ENCODE measurements at regions not wholly inside any gene's neighbourhood (a gene's known extent, or its start where the extent isn't known, plus 50 kb on each side); places are given as distances from the start of the nearest gene placed in this dataset.

GRCh38 chr4:148808416-148808815 lies 366.2 kb upstream of the NR3C2 start:
- no peak for ATAC-seq
- BruUV-seq (replicated peaks) = no TSS peak
- no peak overlapping the region for H3K4me3 ChIP-seq (replicated peaks in 1 of 3; ENCODE audit: insufficient read depth in 1 of 3, low read depth in 2 of 3, low read length in 3 of 3)
- POLR2A ChIA-PET = no interaction called here
- H3K9ac ChIP-seq (ENCODE audit: insufficient read depth, low read depth, low read length) = no peak overlapping the region
- H3K4me1 ChIP-seq (ENCODE audit: insufficient read depth, low read length) = no peaks in the 10 kb centered on the region
- H2AFZ ChIP-seq (ENCODE audit: low read length) = no peak overlapping the region
- no peaks in the 10 kb centered on the region for H4K20me1 ChIP-seq (ENCODE audit: insufficient read depth, low read length)
- no peak overlapping the region for H3K4me2 ChIP-seq (ENCODE audit: low read depth, low read length)
- CTCF ChIA-PET (ENCODE audit: low intra/inter-chr PET ratio, low total read pairs) = no interaction called here
- no peaks in the 10 kb centered on the region for H3K27me3 ChIP-seq (ENCODE audit: control insufficient read depth in 1 of 2, insufficient read depth in 2 of 2, low read length in 2 of 2)
- in situ Hi-C loops (cut with HindIII; ENCODE audit: extremely low pct_ligation_motif_present, low pct_unique_long_range_greater_than_20kb) (no loop called here), intact Hi-C loops (cut with micrococcal nuclease; ENCODE audit: unreplicated experiment) (no loop called here)
- peaks cover 59% of the 10 kb centered on the region for H3K9me3 ChIP-seq (ENCODE audit: low read length)
- WGBS (ENCODE audit: low lambda C conversion rate) = 0% methylated on average over 1 of the region's 1 CpG
- TF ChIP-seq E2F2 (CRISPR knock-in tag; IDR thresholded peaks at IDR 0.05; ENCODE audit: borderline replicate concordance) (no peak), ZNF136 (CRISPR knock-in tag; IDR thresholded peaks at IDR 0.05; ENCODE audit: low read depth) (no peak), STAG1 (CRISPR knock-in tag; IDR thresholded peaks at IDR 0.05) (no peak), MAFG (CRISPR knock-in tag; IDR thresholded peaks at IDR 0.05) (no peak), ZSCAN9 (CRISPR knock-in tag; IDR thresholded peaks at IDR 0.05; ENCODE audit: borderline replicate concordance) (no peak), SRSF9 (IDR thresholded peaks at IDR 0.05; ENCODE audit: borderline replicate concordance, insufficient read depth, low read depth, low read length, poor library complexity, severe bottlenecking) (no peak), PAWR (CRISPR knock-in tag; IDR thresholded peaks at IDR 0.05; ENCODE audit: borderline replicate concordance) (no peak), GABPB1 (CRISPR knock-in tag; IDR thresholded peaks at IDR 0.05) (no peak), SP2 (CRISPR knock-in tag; IDR thresholded peaks at IDR 0.05) (no peak), SMAD1 (CRISPR knock-in tag; IDR thresholded peaks at IDR 0.05; ENCODE audit: borderline replicate concordance, low read depth) (no peak), ZNF564 (CRISPR knock-in tag; IDR thresholded peaks at IDR 0.05) (no peak), SRF (IDR thresholded peaks at IDR 0.05; ENCODE audit: low read depth, low read length) (no peak)
- no peaks in the 10 kb centered on the region for H3K79me2 ChIP-seq (ENCODE audit: insufficient read depth, low read length)
- H3K36me3 ChIP-seq (replicated peaks in 1 of 2; ENCODE audit: control insufficient read depth in 1 of 2, insufficient read depth in 2 of 2, low read length in 2 of 2) = no peaks in the 10 kb centered on the region
- no peak for DNase-seq (ENCODE audit: low spot score)
- FAIRE-seq = no peak
- H3K27ac ChIP-seq (ENCODE audit: extremely low read length, insufficient read depth, low read length) = no peak overlapping the region

Data from HepG2 (cell line).